SK-N-SH treated with all-trans-retinoic acid at 6 μM for 48 hours (cell line): ENCODE measurements at regions not wholly inside any gene's neighbourhood (a gene's known extent, or its start where the extent isn't known, plus 50 kb on each side); places are given as distances from the start of the nearest gene placed in this dataset.
"Not testable (repeated sequence)": the region's sequence is repeated elsewhere in the genome, so short reads cannot be mapped to it uniquely, and the experiment has no call there.

Experiments used
- ARNTL ChIP-seq: fragments of 450-650 bp; formaldehyde crosslinking; IDR thresholded peaks from 2 replicates; pipeline ENCODE4 v1.5.0; 2020; ENCODE audit warnings: low read depth, mild to moderate bottlenecking, moderate library complexity, borderline replicate concordance
- CREB5 ChIP-seq: fragments of 250-450 bp; sonication (Bioruptor Pico); IDR thresholded peaks from 2 replicates; pipeline ENCODE4 v1.5.1; 2020; ENCODE audit warnings: low read depth, mild to moderate bottlenecking, moderate library complexity
- CSDC2 ChIP-seq: fragments of 250-450 bp; sonication (Bioruptor Pico); IDR thresholded peaks from 2 replicates; pipeline ENCODE4 v1.5.0; 2020; ENCODE audit warnings: mild to moderate bottlenecking, moderate library complexity
- PATZ1 ChIP-seq: fragments of 250-450 bp; sonication (Bioruptor Pico); IDR thresholded peaks from 2 replicates; pipeline ENCODE4 v1.8.0; 2020; ENCODE audit warnings: mild to moderate bottlenecking, moderate library complexity, borderline replicate concordance
- PPARA ChIP-seq: fragments of 250-450 bp; sonication (Bioruptor Pico); IDR thresholded peaks from 2 replicates; pipeline ENCODE4 v1.5.0; 2020; ENCODE audit warnings: mild to moderate bottlenecking, borderline replicate concordance
- RARB ChIP-seq: fragments of 250-450 bp; sonication (Bioruptor Pico); IDR thresholded peaks from 2 replicates; pipeline ENCODE4 v1.8.0; 2021; ENCODE audit warnings: mild to moderate bottlenecking, moderate library complexity
- TOX ChIP-seq: fragments of 250-450 bp; sonication (Bioruptor Pico); IDR thresholded peaks from 2 replicates; pipeline ENCODE4 v1.8.0; 2021; ENCODE audit warnings: mild to moderate bottlenecking, moderate library complexity, borderline replicate concordance
- TSHZ2 ChIP-seq: fragments of 250-450 bp; sonication (Bioruptor Pico); IDR thresholded peaks from 2 replicates; pipeline ENCODE4 v1.5.0; 2020; ENCODE audit warnings: mild to moderate bottlenecking, moderate library complexity
- ZC3H10 ChIP-seq: fragments of 250-450 bp; sonication (Bioruptor Pico); IDR thresholded peaks from 2 replicates; pipeline ENCODE4 v1.5.1; 2021; ENCODE audit warnings: mild to moderate bottlenecking, moderate library complexity
- ZFP3 ChIP-seq: fragments of 250-450 bp; sonication (Bioruptor Pico); IDR thresholded peaks from 2 replicates; pipeline ENCODE4 v1.5.0; 2020; ENCODE audit warnings: mild to moderate bottlenecking, moderate library complexity
- ZNF8 ChIP-seq: fragments of 450-650 bp; formaldehyde crosslinking; IDR thresholded peaks from 2 replicates; pipeline ENCODE4 v1.5.0; 2020; ENCODE audit warnings: mild to moderate bottlenecking, moderate library complexity

GRCh38 chr12:59328395-59329075, 267.3 kb upstream of the SLC16A7 start:
- not testable (repeated sequence) for TF ChIP-seq ZNF8; RARB (CRISPR knock-in tag); TOX (CRISPR knock-in tag); PATZ1 (CRISPR knock-in tag); ZC3H10; CREB5; CSDC2 (CRISPR knock-in tag); TSHZ2 (CRISPR knock-in tag); ZFP3 (CRISPR knock-in tag); ARNTL; PPARA (CRISPR knock-in tag)
